H9 (cell line): ENCODE measurements at regions not wholly inside any gene's neighbourhood (a gene's known extent, or its start where the extent isn't known, plus 50 kb on each side); places are given as distances from the start of the nearest gene placed in this dataset.

Source experiments
- DNase-seq: peaks from one replicate; pipeline ENCODE4 v3.0.0-alpha.2; 2017
- H2AFZ ChIP-seq: one replicate; pipeline ENCODE4 v1.6.1; 2013; ENCODE audit warnings: mild to moderate bottlenecking, low read length, control low read depth, moderate library complexity
- H2AK5ac ChIP-seq: 2 replicates; pipeline ENCODE4 v1.6.1; 2013; ENCODE audit warnings: low read length, control low read depth, mixed read lengths; ENCODE audit not compliant: insufficient read length
- H2BK120ac ChIP-seq: one replicate; pipeline ENCODE4 v1.6.1; 2013; ENCODE audit warnings: low read depth, mild to moderate bottlenecking, low read length, control low read depth, inconsistent platforms; ENCODE audit not compliant: poor library complexity, severe bottlenecking
- H2BK12ac ChIP-seq: 2 replicates; pipeline ENCODE4 v1.6.1; 2013; ENCODE audit warnings: low read length, control low read depth, mixed read lengths, low read depth; ENCODE audit not compliant: insufficient read length
- H2BK15ac ChIP-seq: 2 replicates; pipeline ENCODE4 v1.6.1; 2013; ENCODE audit warnings: low read depth, low read length, control low read depth
- H2BK20ac ChIP-seq: one replicate; pipeline ENCODE4 v1.6.1; 2013; ENCODE audit warnings: low read depth, mild to moderate bottlenecking, low read length, control low read depth, inconsistent platforms; ENCODE audit not compliant: poor library complexity, severe bottlenecking
- H2BK5ac ChIP-seq: 2 replicates; pipeline ENCODE4 v1.6.1; 2013; ENCODE audit warnings: low read length, control low read depth, mixed read lengths; ENCODE audit not compliant: insufficient read length
- H3K14ac ChIP-seq: 2 replicates; pipeline ENCODE4 v1.6.1; 2013; ENCODE audit warnings: low read length, control low read depth; ENCODE audit not compliant: insufficient read depth
- H3K18ac ChIP-seq: 2 replicates; pipeline ENCODE4 v1.6.1; 2013; ENCODE audit warnings: low read depth, mild to moderate bottlenecking, mixed read lengths, low read length, control low read depth; ENCODE audit not compliant: insufficient read length
- H3K23ac ChIP-seq: 2 replicates; pipeline ENCODE4 v1.6.1; 2013; ENCODE audit warnings: low read length, control low read depth, mixed read lengths, low read depth; ENCODE audit not compliant: insufficient read length
- H3K23me2 ChIP-seq: 2 replicates; pipeline ENCODE4 v1.6.1; 2013; ENCODE audit warnings: low read depth, mild to moderate bottlenecking, mixed read lengths, low read length, control low read depth; ENCODE audit not compliant: insufficient read length, poor library complexity, severe bottlenecking
- H3K27ac ChIP-seq: 2 replicates; pipeline ENCODE4 v1.5.1; 2013; ENCODE audit warnings: low read length, control low read depth, mixed read lengths, low read depth; ENCODE audit not compliant: insufficient read length
- H3K27me3 ChIP-seq: 2 replicates; pipeline ENCODE4 v1.6.1; 2013; ENCODE audit warnings: low read length, control low read depth, inconsistent platforms; ENCODE audit not compliant: insufficient read depth
- H3K4ac ChIP-seq: 2 replicates; pipeline ENCODE4 v1.6.1; 2013; ENCODE audit warnings: low read depth, mild to moderate bottlenecking, control low read depth, inconsistent platforms, low read length, moderate library complexity
- H3K4me1 ChIP-seq: 2 replicates; pipeline ENCODE4 v1.6.1; 2013; ENCODE audit warnings: low read length, control low read depth, inconsistent platforms; ENCODE audit not compliant: insufficient read depth
- H3K4me2 ChIP-seq: 2 replicates; pipeline ENCODE4 v1.6.1; 2013; ENCODE audit warnings: low read length, control low read depth, mixed read lengths; ENCODE audit not compliant: insufficient read length, insufficient read depth
- H3K56ac ChIP-seq: 2 replicates; pipeline ENCODE4 v1.6.1; 2013; ENCODE audit warnings: low read depth, mild to moderate bottlenecking, mixed read lengths, low read length, control low read depth; ENCODE audit not compliant: insufficient read length
- H3K79me1 ChIP-seq: 2 replicates; pipeline ENCODE4 v1.6.1; 2013; ENCODE audit warnings: low read depth, mild to moderate bottlenecking, moderate library complexity, low read length, control low read depth, inconsistent platforms; ENCODE audit not compliant: insufficient read depth, poor library complexity, severe bottlenecking
- H3K79me2 ChIP-seq: 2 replicates; pipeline ENCODE4 v1.6.1; 2013; ENCODE audit warnings: low read length, control low read depth, inconsistent platforms; ENCODE audit not compliant: insufficient read depth
- H3K9ac ChIP-seq: 2 replicates; pipeline ENCODE4 v1.6.1; 2013; ENCODE audit warnings: low read length, control low read depth, mixed read lengths; ENCODE audit not compliant: insufficient read length; ENCODE audit errors: extremely low read depth
- H3K9me3 ChIP-seq: one replicate; pipeline ENCODE4 v1.6.1; 2013; ENCODE audit warnings: low read depth, low read length, inconsistent platforms; ENCODE audit not compliant: control insufficient read depth
- H3T11ph ChIP-seq: one replicate; pipeline ENCODE4 v1.6.1; 2013; ENCODE audit warnings: mild to moderate bottlenecking, low read length, control low read depth, inconsistent platforms
- H4K20me1 ChIP-seq: one replicate; pipeline ENCODE4 v1.6.1; 2013; ENCODE audit not compliant: control insufficient read depth, insufficient read length, insufficient read depth
- H4K5ac ChIP-seq: 2 replicates; pipeline ENCODE4 v1.6.1; 2013; ENCODE audit warnings: low read depth, mild to moderate bottlenecking, mixed read lengths, low read length, control low read depth; ENCODE audit not compliant: insufficient read length
- H4K8ac ChIP-seq: replicated peaks from 2 replicates; pipeline ENCODE4 v1.6.1; 2013; ENCODE audit warnings: low read length, control low read depth, mixed read lengths, low read depth; ENCODE audit not compliant: insufficient read length
- H4K91ac ChIP-seq: 2 replicates; pipeline ENCODE4 v1.6.1; 2013; ENCODE audit warnings: low read depth, mild to moderate bottlenecking, moderate library complexity, mixed read lengths, low read length, control low read depth; ENCODE audit not compliant: insufficient read length
- H3K27ac Mint-ChIP-seq, 3 experiments: 2 replicates in 2 of 3; 3 replicates in 1 of 3; pipeline ENCODE4 v1.8.0; 2020 to 2021; ENCODE audit warnings: mixed read lengths in 3 of 3, mild to moderate bottlenecking in 1 of 3, moderate library complexity in 1 of 3
- H3K27me3 Mint-ChIP-seq: 2 replicates; pipeline ENCODE4 v1.8.0; 2021; ENCODE audit warnings: low read depth, mild to moderate bottlenecking, moderate library complexity, mixed read lengths
- H3K36me3 Mint-ChIP-seq, 3 experiments: 2 replicates in 2 of 3; 3 replicates in 1 of 3; pipeline ENCODE4 v1.8.0; 2020 to 2021; ENCODE audit warnings: low read depth in 3 of 3, mixed read lengths in 3 of 3; ENCODE audit not compliant: insufficient read depth in 1 of 3
- H3K4me1 Mint-ChIP-seq, 2 experiments: 2 replicates each; pipeline ENCODE4 v1.8.0; 2020; ENCODE audit warnings: mixed read lengths in 2 of 2
- H3K4me3 Mint-ChIP-seq, 2 experiments: 2 replicates in 1 of 2; 3 replicates in 1 of 2; pipeline ENCODE4 v1.8.0; 2020 to 2021; ENCODE audit warnings: mild to moderate bottlenecking in 2 of 2, mixed read lengths in 2 of 2, moderate library complexity in 1 of 2
- H3K9me3 Mint-ChIP-seq, 2 experiments: 2 replicates in 1 of 2; 3 replicates in 1 of 2; pipeline ENCODE4 v1.8.0; 2020; ENCODE audit warnings: mild to moderate bottlenecking in 2 of 2, mixed read lengths in 2 of 2, moderate library complexity in 1 of 2
- WGBS: extraction: QIAGEN DNeasy Blood & Tissue Kit; methylation state at CpG from one replicate; pipeline ENCODE4 v1.1.7; 2013; ENCODE audit warnings: missing lambda C conversion rate, low lambda C conversion rate, mixed read lengths; ENCODE audit not compliant: insufficient read length; ENCODE audit errors: extremely low coverage; 5-methylcytosine and 5-hydroxymethylcytosine counted together
- TF ChIP-seq, protein P1 (sequence below): fragments of 200-600 bp; sonication (generic); conservative IDR thresholded peaks from 3 replicates; pipeline ENCODE4 v1.8.0; 2021; ENCODE audit warnings: antibody characterized with exemption, mild to moderate bottlenecking

DNA sequence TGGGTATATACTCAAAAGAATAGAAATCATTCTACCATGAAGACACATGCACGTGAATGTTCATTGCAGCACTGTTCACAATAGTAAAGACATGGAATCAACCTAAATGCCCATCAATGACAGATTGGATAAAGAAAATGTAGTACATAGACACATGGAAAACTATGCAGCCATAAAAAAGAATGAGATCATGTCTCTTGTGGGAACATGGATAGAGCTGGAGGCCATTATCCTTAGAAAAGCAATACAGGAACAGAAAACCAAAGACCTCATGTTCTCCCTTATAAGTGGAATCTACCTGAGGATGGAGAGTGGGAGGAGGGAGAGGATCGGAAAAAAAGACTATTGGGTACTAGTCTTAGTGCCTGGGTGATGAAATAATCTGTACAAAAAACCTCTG is 143.9 kb downstream of the RHOU start:
- H3K4me2 ChIP-seq, result no peak overlapping the region
- no peak overlapping the region for H2AK5ac ChIP-seq
- WGBS, result no CpG with 5 or more reads among the region's 2 CpGs

More for the DNA sequence above, 143.9 kb downstream of the RHOU start:
- H3K4ac ChIP-seq, result no peak overlapping the region
- H3T11ph ChIP-seq, result no peak overlapping the region
- Mint-ChIP-seq H3K36me3 (peaks cover 2 to 12% (median 2%) of the 10 kb centered on the region in 3 experiments), H3K27me3 (peaks cover 2% of the 10 kb centered on the region; the same call in 1 of the 2 replicates), H3K27ac (no peak overlapping the region), H3K4me3 (no peak overlapping the region), H3K9me3 (peaks cover 5 to 16% of the 10 kb centered on the region in 2 experiments), H3K4me1 (peaks cover 21 to 28% of the 10 kb centered on the region in 2 experiments)
- H3K79me1 ChIP-seq, result no peaks in the 10 kb centered on the region
- H3K27ac ChIP-seq, result no peak overlapping the region
- no peak overlapping the region for H2BK20ac ChIP-seq
- no peak overlapping the region for H3K23ac ChIP-seq
- no peaks in the 10 kb centered on the region for H3K79me2 ChIP-seq
- H3K27me3 ChIP-seq, result no peaks in the 10 kb centered on the region
- no peak overlapping the region for H2BK15ac ChIP-seq
- no peak overlapping the region for H2BK12ac ChIP-seq
- H4K8ac ChIP-seq, result no peak overlapping the region
- no peak overlapping the region for H2BK5ac ChIP-seq
- H4K91ac ChIP-seq, result no peak overlapping the region
- no peak overlapping the region for H3K56ac ChIP-seq
- no peak overlapping the region for H3K14ac ChIP-seq
- DNase-seq, result no peak
- no peak overlapping the region for H4K5ac ChIP-seq
- no peak overlapping the region for H2AFZ ChIP-seq
- no peaks in the 10 kb centered on the region for H3K23me2 ChIP-seq
- H4K20me1 ChIP-seq, result no peaks in the 10 kb centered on the region
- no peaks in the 10 kb centered on the region for H3K4me1 ChIP-seq
- no peak overlapping the region for H3K18ac ChIP-seq
- no peak overlapping the region for H2BK120ac ChIP-seq
- H3K9ac ChIP-seq, result no peak overlapping the region
- no peaks in the 10 kb centered on the region for H3K9me3 ChIP-seq
- TF ChIP-seq, protein P1, sequence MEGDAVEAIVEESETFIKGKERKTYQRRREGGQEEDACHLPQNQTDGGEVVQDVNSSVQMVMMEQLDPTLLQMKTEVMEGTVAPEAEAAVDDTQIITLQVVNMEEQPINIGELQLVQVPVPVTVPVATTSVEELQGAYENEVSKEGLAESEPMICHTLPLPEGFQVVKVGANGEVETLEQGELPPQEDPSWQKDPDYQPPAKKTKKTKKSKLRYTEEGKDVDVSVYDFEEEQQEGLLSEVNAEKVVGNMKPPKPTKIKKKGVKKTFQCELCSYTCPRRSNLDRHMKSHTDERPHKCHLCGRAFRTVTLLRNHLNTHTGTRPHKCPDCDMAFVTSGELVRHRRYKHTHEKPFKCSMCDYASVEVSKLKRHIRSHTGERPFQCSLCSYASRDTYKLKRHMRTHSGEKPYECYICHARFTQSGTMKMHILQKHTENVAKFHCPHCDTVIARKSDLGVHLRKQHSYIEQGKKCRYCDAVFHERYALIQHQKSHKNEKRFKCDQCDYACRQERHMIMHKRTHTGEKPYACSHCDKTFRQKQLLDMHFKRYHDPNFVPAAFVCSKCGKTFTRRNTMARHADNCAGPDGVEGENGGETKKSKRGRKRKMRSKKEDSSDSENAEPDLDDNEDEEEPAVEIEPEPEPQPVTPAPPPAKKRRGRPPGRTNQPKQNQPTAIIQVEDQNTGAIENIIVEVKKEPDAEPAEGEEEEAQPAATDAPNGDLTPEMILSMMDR, result no peak
